Calu3 (cell line): ENCODE measurements at regions not wholly inside any gene's neighbourhood (a gene's known extent, or its start where the extent isn't known, plus 50 kb on each side); places are given as distances from the start of the nearest gene placed in this dataset.

Experiments used
- BruUV-seq: library from RNA; stranded (reverse); fragments of 400-500 nt; replicated peaks from 2 replicates; lab custom pipeline; 2021; lab: Mats Ljungman, UMichigan
- CTCF ChIA-PET: fragments of 300-600 bp; sonication (Branson Sonifier 250); formaldehyde crosslinking; loops from one replicate; lab custom pipeline; 2022; ENCODE audit warnings: antibody characterized with exemption; lab: Charles Lee
- DNase-seq: peaks from one replicate; pipeline ENCODE4 v3.0.0; 2022
- H3K27ac Mint-ChIP-seq: one replicate; pipeline ENCODE4 v1.8.0; 2022; ENCODE audit warnings: mixed read lengths; ENCODE audit not compliant: unreplicated experiment
- H3K27me3 Mint-ChIP-seq: one replicate; pipeline ENCODE4 v1.8.0; 2022; ENCODE audit warnings: mixed read lengths; ENCODE audit not compliant: unreplicated experiment
- H3K36me3 Mint-ChIP-seq: one replicate; pipeline ENCODE4 v1.8.0; 2022; ENCODE audit warnings: mild to moderate bottlenecking, moderate library complexity, mixed read lengths; ENCODE audit not compliant: insufficient read depth, unreplicated experiment
- H3K4me1 Mint-ChIP-seq: one replicate; pipeline ENCODE4 v1.8.0; 2022; ENCODE audit warnings: mild to moderate bottlenecking, low read depth, mixed read lengths; ENCODE audit not compliant: unreplicated experiment
- H3K4me3 Mint-ChIP-seq: one replicate; pipeline ENCODE4 v1.8.0; 2022; ENCODE audit warnings: mild to moderate bottlenecking, low read depth, moderate library complexity, mixed read lengths; ENCODE audit not compliant: unreplicated experiment
- H3K9me3 Mint-ChIP-seq: one replicate; pipeline ENCODE4 v1.8.0; 2022; ENCODE audit warnings: low read depth, mixed read lengths; ENCODE audit not compliant: unreplicated experiment
- intact Hi-C: fragments of 100-400 bp; cut with micrococcal nuclease; formaldehyde crosslinking; loops from one replicate; pipeline ENCODE4 v1.10.0; 2022; ENCODE audit not compliant: unreplicated experiment
- TF ChIP-seq, protein P1 (sequence below): fragments of 200-600 bp; IDR thresholded peaks from one replicate; pipeline ENCODE4 v1.8.0; 2022; ENCODE audit warnings: antibody characterized with exemption; ENCODE audit not compliant: unreplicated experiment

DNA sequence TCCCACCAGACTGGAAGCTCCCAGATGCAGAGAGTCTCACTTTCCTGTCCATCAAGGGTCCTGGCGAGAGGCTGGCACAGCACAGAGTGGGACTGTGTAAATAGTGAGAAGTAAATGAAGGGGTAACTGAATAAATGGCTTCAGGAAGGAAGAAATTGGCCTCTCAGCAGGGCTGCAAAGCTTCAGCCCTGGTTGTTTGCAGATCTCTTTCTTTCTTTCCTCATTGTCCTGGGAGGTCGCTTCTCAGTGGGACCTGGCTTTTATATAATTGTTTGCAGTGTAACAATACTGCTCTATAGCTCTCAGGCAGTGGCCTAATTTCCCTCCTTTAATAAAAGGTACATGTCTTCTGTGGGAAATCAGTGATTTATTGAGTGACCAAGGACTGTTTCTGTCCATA lies 74.9 kb upstream of the GPR45 start:
- no peaks in the 10 kb centered on the region for H3K9me3 Mint-ChIP-seq
- DNase-seq = no peak
- H3K4me3 Mint-ChIP-seq = no peak overlapping the region
- H3K36me3 Mint-ChIP-seq = no peaks in the 10 kb centered on the region
- CTCF ChIA-PET = interaction anchor here (1.2 kb wide), 1 partner anchor 15 kb away, joined by 4 read pairs; no protein-coding TSS in a partner anchor
- H3K27me3 Mint-ChIP-seq = peaks cover 75% of the 10 kb centered on the region
- H3K27ac Mint-ChIP-seq = no peak overlapping the region
- BruUV-seq = no TSS peak
- no peaks in the 10 kb centered on the region for H3K4me1 Mint-ChIP-seq
- TF ChIP-seq, protein P1, sequence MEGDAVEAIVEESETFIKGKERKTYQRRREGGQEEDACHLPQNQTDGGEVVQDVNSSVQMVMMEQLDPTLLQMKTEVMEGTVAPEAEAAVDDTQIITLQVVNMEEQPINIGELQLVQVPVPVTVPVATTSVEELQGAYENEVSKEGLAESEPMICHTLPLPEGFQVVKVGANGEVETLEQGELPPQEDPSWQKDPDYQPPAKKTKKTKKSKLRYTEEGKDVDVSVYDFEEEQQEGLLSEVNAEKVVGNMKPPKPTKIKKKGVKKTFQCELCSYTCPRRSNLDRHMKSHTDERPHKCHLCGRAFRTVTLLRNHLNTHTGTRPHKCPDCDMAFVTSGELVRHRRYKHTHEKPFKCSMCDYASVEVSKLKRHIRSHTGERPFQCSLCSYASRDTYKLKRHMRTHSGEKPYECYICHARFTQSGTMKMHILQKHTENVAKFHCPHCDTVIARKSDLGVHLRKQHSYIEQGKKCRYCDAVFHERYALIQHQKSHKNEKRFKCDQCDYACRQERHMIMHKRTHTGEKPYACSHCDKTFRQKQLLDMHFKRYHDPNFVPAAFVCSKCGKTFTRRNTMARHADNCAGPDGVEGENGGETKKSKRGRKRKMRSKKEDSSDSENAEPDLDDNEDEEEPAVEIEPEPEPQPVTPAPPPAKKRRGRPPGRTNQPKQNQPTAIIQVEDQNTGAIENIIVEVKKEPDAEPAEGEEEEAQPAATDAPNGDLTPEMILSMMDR = no peak
- intact Hi-C loops = no loop called here

- DNase-seq = no peak
- intact Hi-C loops = no loop called here
- Mint-ChIP-seq H3K4me3 (no peak overlapping the region), H3K27ac (no peak overlapping the region), H3K4me1 (no peaks in the 10 kb centered on the region), H3K36me3 (no peaks in the 10 kb centered on the region), H3K27me3 (peaks cover 80% of the 10 kb centered on the region), H3K9me3 (no peaks in the 10 kb centered on the region)
- TF ChIP-seq, protein P1 = no peak
- CTCF ChIA-PET = no interaction called here
- no TSS peak for BruUV-seq
These were observed 73.0 kb upstream of the GPR45 start for GRCh38 chr2:105168543-105168942.

DNA sequence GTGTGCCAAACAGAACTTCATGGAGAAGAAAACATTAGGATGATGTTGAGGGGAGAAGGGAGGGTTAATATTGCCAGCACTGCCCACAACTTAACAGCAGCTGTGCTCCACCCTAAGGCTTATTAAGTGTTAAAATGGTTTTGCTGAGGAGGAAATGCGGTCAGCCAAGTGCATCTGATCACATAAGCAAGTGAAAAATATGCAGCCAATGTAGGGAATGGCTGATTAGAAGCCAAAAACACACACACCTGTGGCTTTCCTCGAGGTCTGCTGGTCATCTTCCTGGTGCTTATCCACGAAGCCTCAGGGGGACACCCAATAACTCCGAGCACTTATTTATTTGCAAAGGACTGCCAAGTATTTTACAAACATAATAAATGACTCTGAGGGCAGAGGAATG lies 66.3 kb upstream of the GPR45 start:
- no peak overlapping the region for H3K4me3 Mint-ChIP-seq
- no peak for DNase-seq
- intact Hi-C loops = no loop called here
- no peaks in the 10 kb centered on the region for H3K4me1 Mint-ChIP-seq
- BruUV-seq = no TSS peak
- peaks cover 75% of the 10 kb centered on the region for H3K27me3 Mint-ChIP-seq
- no peaks in the 10 kb centered on the region for H3K9me3 Mint-ChIP-seq
- H3K36me3 Mint-ChIP-seq = no peaks in the 10 kb centered on the region
- no peak overlapping the region for H3K27ac Mint-ChIP-seq
- CTCF ChIA-PET = no interaction called here
- TF ChIP-seq, protein P1 = no peak

DNA sequence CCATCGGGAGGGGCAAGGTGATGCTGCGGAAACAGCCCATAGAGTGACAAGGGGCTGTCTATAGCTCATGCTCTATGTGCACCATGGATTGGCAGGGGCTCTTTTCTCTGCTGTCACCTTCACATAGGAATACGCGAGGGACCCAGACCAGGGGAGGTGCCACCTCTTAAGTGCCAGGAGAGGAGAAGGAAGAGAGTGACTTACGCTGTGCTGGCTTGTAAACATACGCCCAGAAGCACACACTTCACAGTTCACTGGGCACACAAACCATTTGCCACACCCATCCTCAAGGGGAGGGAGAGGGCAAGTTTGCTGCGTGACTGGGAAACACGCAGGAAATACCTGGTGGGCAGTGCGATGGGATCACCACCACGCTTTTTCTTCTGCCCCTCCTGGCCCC lies 65.1 kb upstream of the GPR45 start:
- no peaks in the 10 kb centered on the region for H3K4me1 Mint-ChIP-seq
- CTCF ChIA-PET = no interaction called here
- intact Hi-C loops = no loop called here
- peaks cover 63% of the 10 kb centered on the region for H3K27me3 Mint-ChIP-seq
- no peaks in the 10 kb centered on the region for H3K36me3 Mint-ChIP-seq
- no peak overlapping the region for H3K4me3 Mint-ChIP-seq
- BruUV-seq = no TSS peak
- no peak overlapping the region for H3K27ac Mint-ChIP-seq
- no peak for DNase-seq
- TF ChIP-seq, protein P1 = no peak
- no peaks in the 10 kb centered on the region for H3K9me3 Mint-ChIP-seq
